Ishikawa (cell line): ENCODE measurements at regions not wholly inside any gene's neighbourhood (a gene's known extent, or its start where the extent isn't known, plus 50 kb on each side); places are given as distances from the start of the nearest gene placed in this dataset.

Experiments
- EGR1 ChIP-seq: IDR thresholded peaks from 2 replicates; pipeline ENCODE4 v1.6.1; 2012
- EP300 ChIP-seq: IDR thresholded peaks from 2 replicates; pipeline ENCODE4 v1.6.1; 2012; ENCODE audit warnings: borderline replicate concordance
- MAX ChIP-seq: IDR thresholded peaks from 2 replicates; pipeline ENCODE4 v1.6.1; 2012
- RAD21 ChIP-seq: IDR thresholded peaks from 2 replicates; pipeline ENCODE4 v1.6.1; 2012; ENCODE audit warnings: low read depth
- TAF1 ChIP-seq: IDR thresholded peaks from 2 replicates; pipeline ENCODE4 v1.6.1; 2012; ENCODE audit warnings: low read depth, mild to moderate bottlenecking
- ZBTB7A ChIP-seq: IDR thresholded peaks from 2 replicates; pipeline ENCODE4 v1.6.1; 2012; ENCODE audit warnings: low read depth
- TF ChIP-seq, protein P1 (sequence below): IDR thresholded peaks from 2 replicates; pipeline ENCODE4 v1.6.1; 2012

DNA sequence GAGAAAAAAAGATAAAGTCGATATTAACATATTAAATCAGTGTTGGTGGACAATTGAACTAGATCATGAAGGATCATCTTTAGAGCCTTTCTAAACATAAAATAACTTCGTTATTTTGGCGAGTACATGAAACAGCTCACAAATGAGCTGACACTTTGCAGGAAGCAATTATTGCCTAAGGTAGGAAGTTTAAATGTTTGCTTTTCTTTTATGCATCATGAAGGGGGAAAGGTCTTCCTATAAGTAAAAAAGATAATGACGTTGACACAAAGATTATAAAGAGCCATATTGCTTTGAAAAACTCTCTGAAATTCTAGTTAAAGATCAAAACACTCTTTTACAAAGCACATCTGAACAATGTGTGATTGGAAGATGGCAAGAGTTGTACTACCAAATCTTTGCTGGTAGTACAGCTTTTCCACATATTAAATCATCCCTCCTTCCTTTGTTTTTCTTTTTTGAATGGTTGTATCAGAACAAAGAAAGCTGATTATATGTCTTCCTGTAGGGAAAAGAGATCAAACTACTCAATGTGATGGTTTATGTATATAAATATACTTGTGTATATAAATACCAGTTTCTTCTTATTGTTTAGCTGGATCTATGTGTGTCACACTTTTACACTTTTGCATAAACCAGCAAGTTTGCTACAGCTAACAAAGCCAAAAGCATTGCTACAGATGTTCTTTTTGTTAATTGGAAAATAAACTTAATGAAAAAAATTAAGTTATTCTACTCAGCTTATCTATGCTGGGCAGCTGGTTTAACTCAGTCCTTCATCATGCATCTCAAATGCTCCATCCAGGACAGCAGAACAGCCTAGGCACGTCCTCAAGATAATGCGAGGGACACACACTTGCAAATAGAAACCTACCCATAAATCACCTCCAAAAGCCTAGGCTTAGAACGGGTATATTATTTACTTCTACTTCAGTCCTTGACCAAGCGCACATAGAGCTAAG is 850.8 kb upstream of the ROBO1 start:
- TF ChIP-seq ZBTB7A (no peak), EP300 (no peak), EGR1 (no peak), TAF1 (no peak), MAX (no peak), RAD21 (no peak)
- TF ChIP-seq, protein P1, sequence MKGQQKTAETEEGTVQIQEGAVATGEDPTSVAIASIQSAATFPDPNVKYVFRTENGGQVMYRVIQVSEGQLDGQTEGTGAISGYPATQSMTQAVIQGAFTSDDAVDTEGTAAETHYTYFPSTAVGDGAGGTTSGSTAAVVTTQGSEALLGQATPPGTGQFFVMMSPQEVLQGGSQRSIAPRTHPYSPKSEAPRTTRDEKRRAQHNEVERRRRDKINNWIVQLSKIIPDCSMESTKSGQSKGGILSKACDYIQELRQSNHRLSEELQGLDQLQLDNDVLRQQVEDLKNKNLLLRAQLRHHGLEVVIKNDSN: no peak
